Activated CD4-positive, alpha-beta T cell treated with anti-CD3 and anti-CD28 coated beads for 48 hours (primary cell): ENCODE measurements at regions not wholly inside any gene's neighbourhood (a gene's known extent, or its start where the extent isn't known, plus 50 kb on each side); places are given as distances from the start of the nearest gene placed in this dataset.

ENCODE experiments used
- DNase-seq: peaks from one replicate; pipeline ENCODE4 v3.0.0-alpha.2; 2020

- no peak for DNase-seq
Measured at GRCh38 chr1:232409584-232409983, 220.3 kb downstream of the SIPA1L2 start.

- DNase-seq, result no peak
Measured at GRCh38 chr1:232407120-232407519, 222.8 kb downstream of the SIPA1L2 start.

GRCh38 chr1:232405781-232406180 is 224.2 kb downstream of the SIPA1L2 start:
- DNase-seq, result no peak

GRCh38 chr1:232404981-232405731 is 224.8 kb downstream of the SIPA1L2 start:
- DNase-seq, result no peak

- no peak for DNase-seq
Measured at GRCh38 chr1:232404227-232404626, 225.7 kb downstream of the SIPA1L2 start.

- DNase-seq, result no peak
Measured at GRCh38 chr1:232403017-232403714, 226.8 kb downstream of the SIPA1L2 start.

- DNase-seq, result no peak
Measured at GRCh38 chr1:232398823-232399222, 231.1 kb downstream of the SIPA1L2 start.

GRCh38 chr1:232393444-232394146 is 236.3 kb downstream of the SIPA1L2 start:
- DNase-seq, result no peak

GRCh38 chr1:232393010-232393409 is 236.9 kb downstream of the SIPA1L2 start:
- DNase-seq, result no peak

- DNase-seq, result no peak
Measured at GRCh38 chr1:232390590-232390989, 239.3 kb downstream of the SIPA1L2 start.

- DNase-seq, result no peak
Measured at GRCh38 chr1:232389744-232390143, 240.2 kb downstream of the SIPA1L2 start.

GRCh38 chr1:232388363-232388762 is 241.6 kb downstream of the SIPA1L2 start:
- no peak for DNase-seq

GRCh38 chr1:232386721-232387510 is 243.0 kb downstream of the SIPA1L2 start:
- DNase-seq, result no peak

- DNase-seq, result no peak
Measured at GRCh38 chr1:232386294-232386693, 243.6 kb downstream of the SIPA1L2 start.

GRCh38 chr1:232385221-232385620 is 244.7 kb downstream of the SIPA1L2 start:
- DNase-seq, result no peak

- DNase-seq, result no peak
Measured at GRCh38 chr1:232384171-232384883, 245.6 kb downstream of the SIPA1L2 start.

GRCh38 chr1:232383455-232384123 is 246.3 kb downstream of the SIPA1L2 start:
- DNase-seq, result no peak

GRCh38 chr1:232382671-232383070 is 247.3 kb downstream of the SIPA1L2 start:
- DNase-seq, result no peak

GRCh38 chr1:232381394-232382100 is 248.4 kb downstream of the SIPA1L2 start:
- no peak for DNase-seq

- DNase-seq, result no peak
Measured at GRCh38 chr1:232380596-232380995, 249.3 kb downstream of the SIPA1L2 start.

- no peak for DNase-seq
Measured at GRCh38 chr1:232380131-232380530, 249.8 kb downstream of the SIPA1L2 start.
